ENCODE measurements at regions not wholly inside any gene's neighbourhood (a gene's known extent, or its start where the extent isn't known, plus 50 kb on each side); places are given as distances from the start of the nearest gene placed in this dataset.

DNA sequence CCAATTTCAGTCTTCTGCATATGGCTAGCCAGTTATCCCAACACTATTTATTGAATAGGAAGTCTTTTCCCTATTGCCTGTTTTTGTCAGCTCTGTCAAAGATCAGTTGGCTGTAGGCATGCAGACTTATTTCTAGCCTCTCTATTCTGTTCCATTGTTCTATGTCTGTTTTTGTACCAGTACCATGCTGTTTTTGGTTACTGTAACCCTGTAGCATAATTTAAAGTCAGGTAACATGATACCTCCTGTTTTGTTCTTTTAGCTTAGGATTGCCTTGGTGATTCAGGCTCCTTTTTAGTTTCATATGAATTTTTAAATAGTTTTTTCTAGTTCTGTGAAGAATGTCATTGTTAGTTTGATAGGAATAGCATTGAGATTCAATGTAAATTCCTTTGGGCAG is 104.9 kb upstream of the SLCO6A1 start:
- TF ChIP-seq, protein P1, sequence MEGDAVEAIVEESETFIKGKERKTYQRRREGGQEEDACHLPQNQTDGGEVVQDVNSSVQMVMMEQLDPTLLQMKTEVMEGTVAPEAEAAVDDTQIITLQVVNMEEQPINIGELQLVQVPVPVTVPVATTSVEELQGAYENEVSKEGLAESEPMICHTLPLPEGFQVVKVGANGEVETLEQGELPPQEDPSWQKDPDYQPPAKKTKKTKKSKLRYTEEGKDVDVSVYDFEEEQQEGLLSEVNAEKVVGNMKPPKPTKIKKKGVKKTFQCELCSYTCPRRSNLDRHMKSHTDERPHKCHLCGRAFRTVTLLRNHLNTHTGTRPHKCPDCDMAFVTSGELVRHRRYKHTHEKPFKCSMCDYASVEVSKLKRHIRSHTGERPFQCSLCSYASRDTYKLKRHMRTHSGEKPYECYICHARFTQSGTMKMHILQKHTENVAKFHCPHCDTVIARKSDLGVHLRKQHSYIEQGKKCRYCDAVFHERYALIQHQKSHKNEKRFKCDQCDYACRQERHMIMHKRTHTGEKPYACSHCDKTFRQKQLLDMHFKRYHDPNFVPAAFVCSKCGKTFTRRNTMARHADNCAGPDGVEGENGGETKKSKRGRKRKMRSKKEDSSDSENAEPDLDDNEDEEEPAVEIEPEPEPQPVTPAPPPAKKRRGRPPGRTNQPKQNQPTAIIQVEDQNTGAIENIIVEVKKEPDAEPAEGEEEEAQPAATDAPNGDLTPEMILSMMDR (IDR thresholded peaks at IDR 0.05; ENCODE audit: low read depth, low read length, poor library complexity, severe bottlenecking), result no peak
- no peak for TF ChIP-seq EZH2phosphoT487 (IDR thresholded peaks at IDR 0.05; ENCODE audit: borderline replicate concordance, low read length)
